IgD-negative memory B cell (primary cell): ENCODE measurements at regions not wholly inside any gene's neighbourhood (a gene's known extent, or its start where the extent isn't known, plus 50 kb on each side); places are given as distances from the start of the nearest gene placed in this dataset.

ENCODE experiments used
- H3K27ac Mint-ChIP-seq, 3 donors: one replicate each; pipeline ENCODE4 v1.8.0; 2020 to 2022; ENCODE audit warnings: mild to moderate bottlenecking in 3 of 3, mixed read lengths in 3 of 3, moderate library complexity in 1 of 3
- H3K27me3 Mint-ChIP-seq: one replicate; pipeline ENCODE4 v1.8.0; 2021; ENCODE audit warnings: mixed read lengths
- H3K36me3 Mint-ChIP-seq: one replicate; pipeline ENCODE4 v1.8.0; 2020; ENCODE audit warnings: mild to moderate bottlenecking, mixed read lengths
- H3K4me1 Mint-ChIP-seq, 3 donors: one replicate each; pipeline ENCODE4 v1.8.0; 2020 to 2022; ENCODE audit warnings: mixed read lengths in 3 of 3, mild to moderate bottlenecking in 1 of 3
- H3K4me3 Mint-ChIP-seq, 4 donors: one replicate each; pipeline ENCODE4 v1.8.0; 2020 to 2022; ENCODE audit warnings: mild to moderate bottlenecking in 4 of 4, mixed read lengths in 4 of 4, moderate library complexity in 3 of 4
- H3K9me3 Mint-ChIP-seq, 3 donors: one replicate each; pipeline ENCODE4 v1.8.0; 2020 to 2021; ENCODE audit warnings: mixed read lengths in 3 of 3, mild to moderate bottlenecking in 1 of 3

GRCh38 chr12:46103559-46104383, 113.4 kb upstream of the SCAF11 start:
- H3K36me3 Mint-ChIP-seq: no peaks in the 10 kb centered on the region
- no peaks in the 10 kb centered on the region for H3K27me3 Mint-ChIP-seq
- no peak overlapping the region for H3K27ac Mint-ChIP-seq
- peaks cover 0 to 3% (median 0%) of the 10 kb centered on the region in 3 donors for H3K9me3 Mint-ChIP-seq
- peaks cover 6 to 10% (median 8%) of the 10 kb centered on the region in 3 donors for H3K4me1 Mint-ChIP-seq
- H3K4me3 Mint-ChIP-seq: no peak overlapping the region

DNA sequence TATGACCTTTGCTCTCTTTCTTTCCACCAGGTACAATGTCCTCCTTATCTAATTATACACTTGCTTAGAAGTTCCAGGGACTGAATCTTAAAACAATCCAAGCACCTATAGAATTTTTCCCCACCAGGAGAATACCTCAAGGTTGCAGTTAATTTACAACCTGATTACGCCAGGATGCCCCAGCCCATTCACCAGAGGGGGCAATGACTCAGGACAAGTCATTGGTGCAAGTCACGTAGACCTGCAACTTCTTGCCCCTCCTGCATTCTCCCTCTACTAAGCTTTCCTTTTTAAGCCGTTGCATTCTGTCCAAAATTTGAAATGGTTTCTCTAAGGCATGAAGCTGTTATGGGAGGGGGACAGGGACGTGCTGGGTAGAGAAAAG, 111.1 kb upstream of the SCAF11 start:
- H3K9me3 Mint-ChIP-seq: peaks cover 0 to 12% (median 3%) of the 10 kb centered on the region in 3 donors
- peaks cover 4% of the 10 kb centered on the region for H3K27me3 Mint-ChIP-seq
- no peak overlapping the region for H3K27ac Mint-ChIP-seq
- H3K36me3 Mint-ChIP-seq: no peaks in the 10 kb centered on the region
- H3K4me3 Mint-ChIP-seq: no peak overlapping the region
- H3K4me1 Mint-ChIP-seq: no peaks in the 10 kb centered on the region

- peaks cover 0 to 13% (median 3%) of the 10 kb centered on the region in 3 donors for H3K9me3 Mint-ChIP-seq
- no peak overlapping the region for H3K27ac Mint-ChIP-seq
- H3K4me3 Mint-ChIP-seq: no peak overlapping the region
Measured at GRCh38 chr12:46100551-46101484, 110.4 kb upstream of the SCAF11 start.

DNA sequence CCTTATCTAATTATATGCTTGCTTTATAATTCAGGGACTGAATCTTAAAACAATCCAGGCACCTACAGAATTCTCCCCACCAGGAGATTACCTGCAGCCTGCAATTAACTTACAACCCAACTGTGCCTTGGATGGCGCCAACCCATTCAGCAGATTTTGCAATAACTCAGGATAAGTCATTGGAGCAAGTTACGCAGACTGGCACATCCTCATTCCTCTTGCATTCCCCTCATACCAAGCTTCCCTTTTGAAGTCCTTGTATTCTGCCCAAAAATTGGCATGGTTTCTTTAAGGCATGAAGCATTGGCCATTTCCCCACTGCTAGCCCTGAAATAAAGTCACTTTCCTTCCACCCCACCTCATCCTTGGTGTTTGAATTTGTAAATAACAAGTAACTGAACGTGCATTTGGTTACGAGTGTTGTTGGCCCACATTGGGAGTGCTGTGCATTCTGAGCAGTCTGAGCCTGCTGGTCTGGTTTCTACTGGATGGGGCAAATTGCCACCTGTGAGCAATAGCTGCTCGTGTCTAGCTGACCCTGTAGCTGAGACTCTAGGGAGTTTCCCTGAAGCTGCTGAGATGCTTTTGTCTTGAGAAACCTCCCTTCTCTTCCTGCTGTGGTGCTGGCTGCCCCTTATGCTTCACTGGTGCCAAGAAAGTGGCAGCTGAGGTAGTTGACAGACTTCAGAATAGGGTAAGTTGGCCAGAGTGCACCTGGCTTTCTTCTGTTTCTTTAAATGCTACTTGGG, 99.2 kb upstream of the SCAF11 start:
- peaks cover 0 to 5% (median 2%) of the 10 kb centered on the region in 3 donors for H3K4me1 Mint-ChIP-seq
- H3K27ac Mint-ChIP-seq: no peak overlapping the region
- H3K36me3 Mint-ChIP-seq: no peaks in the 10 kb centered on the region
- no peak overlapping the region for H3K4me3 Mint-ChIP-seq
- peaks cover 7% of the 10 kb centered on the region for H3K27me3 Mint-ChIP-seq
- peaks cover 3 to 7% (median 6%) of the 10 kb centered on the region in 3 donors for H3K9me3 Mint-ChIP-seq

More at GRCh38 chr12:46100551-46101484, 110.4 kb upstream of the SCAF11 start:
- H3K36me3 Mint-ChIP-seq: no peaks in the 10 kb centered on the region
- H3K27me3 Mint-ChIP-seq: peaks cover 4% of the 10 kb centered on the region
- no peaks in the 10 kb centered on the region for H3K4me1 Mint-ChIP-seq

GRCh38 chr12:46087916-46088439, 97.6 kb upstream of the SCAF11 start:
- Mint-ChIP-seq H3K4me3 (no peak overlapping the region), H3K36me3 (no peaks in the 10 kb centered on the region), H3K9me3 (peaks cover 2 to 11% (median 8%) of the 10 kb centered on the region in 3 donors), H3K27ac (no peak overlapping the region), H3K4me1 (peaks cover 0 to 7% (median 2%) of the 10 kb centered on the region in 3 donors), H3K27me3 (peaks cover 8% of the 10 kb centered on the region)

- Mint-ChIP-seq H3K4me1 (peaks cover 0 to 7% (median 1%) of the 10 kb centered on the region in 3 donors), H3K27me3 (peaks cover 4% of the 10 kb centered on the region), H3K9me3 (peaks cover 0 to 9% (median 4%) of the 10 kb centered on the region in 3 donors), H3K27ac (no peak overlapping the region), H3K36me3 (no peaks in the 10 kb centered on the region), H3K4me3 (no peak overlapping the region)
Measured at GRCh38 chr12:46084666-46085631, 94.6 kb upstream of the SCAF11 start.

- H3K9me3 Mint-ChIP-seq: peaks cover 0 to 20% (median 13%) of the 10 kb centered on the region in 3 donors
- H3K4me3 Mint-ChIP-seq: no peak overlapping the region
- no peaks in the 10 kb centered on the region for H3K36me3 Mint-ChIP-seq
- no peak overlapping the region for H3K27ac Mint-ChIP-seq
- H3K27me3 Mint-ChIP-seq: peaks cover 4% of the 10 kb centered on the region
- peaks cover 0 to 2% (median 0%) of the 10 kb centered on the region in 3 donors for H3K4me1 Mint-ChIP-seq
Measured at GRCh38 chr12:46082490-46083200, 92.3 kb upstream of the SCAF11 start.

DNA sequence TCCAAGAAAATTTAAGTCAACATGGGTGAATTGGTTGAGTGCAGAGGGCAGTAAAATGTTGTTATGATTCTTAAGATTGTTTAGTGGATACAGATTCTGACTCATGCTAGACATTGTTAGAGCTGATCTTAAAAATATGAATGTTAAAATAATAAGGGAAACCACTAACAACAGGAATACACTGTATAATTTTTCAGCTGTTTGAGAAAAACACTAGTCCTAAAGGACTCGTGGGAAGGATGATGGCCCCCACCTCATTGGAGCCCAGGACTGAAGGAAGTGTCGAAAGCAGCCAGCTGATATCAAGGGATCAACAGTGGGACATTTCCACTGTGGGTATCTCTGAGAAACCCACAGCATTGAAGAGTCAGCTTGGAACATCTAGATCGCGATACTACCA, 82.9 kb upstream of the SCAF11 start:
- H3K27ac Mint-ChIP-seq: no peak overlapping the region
- H3K4me3 Mint-ChIP-seq: no peak overlapping the region
- H3K9me3 Mint-ChIP-seq: peaks cover 0 to 10% (median 2%) of the 10 kb centered on the region in 3 donors
- H3K27me3 Mint-ChIP-seq: no peaks in the 10 kb centered on the region
- peaks cover 3% of the 10 kb centered on the region for H3K36me3 Mint-ChIP-seq
- H3K4me1 Mint-ChIP-seq: peaks cover 0 to 7% (median 5%) of the 10 kb centered on the region in 3 donors

DNA sequence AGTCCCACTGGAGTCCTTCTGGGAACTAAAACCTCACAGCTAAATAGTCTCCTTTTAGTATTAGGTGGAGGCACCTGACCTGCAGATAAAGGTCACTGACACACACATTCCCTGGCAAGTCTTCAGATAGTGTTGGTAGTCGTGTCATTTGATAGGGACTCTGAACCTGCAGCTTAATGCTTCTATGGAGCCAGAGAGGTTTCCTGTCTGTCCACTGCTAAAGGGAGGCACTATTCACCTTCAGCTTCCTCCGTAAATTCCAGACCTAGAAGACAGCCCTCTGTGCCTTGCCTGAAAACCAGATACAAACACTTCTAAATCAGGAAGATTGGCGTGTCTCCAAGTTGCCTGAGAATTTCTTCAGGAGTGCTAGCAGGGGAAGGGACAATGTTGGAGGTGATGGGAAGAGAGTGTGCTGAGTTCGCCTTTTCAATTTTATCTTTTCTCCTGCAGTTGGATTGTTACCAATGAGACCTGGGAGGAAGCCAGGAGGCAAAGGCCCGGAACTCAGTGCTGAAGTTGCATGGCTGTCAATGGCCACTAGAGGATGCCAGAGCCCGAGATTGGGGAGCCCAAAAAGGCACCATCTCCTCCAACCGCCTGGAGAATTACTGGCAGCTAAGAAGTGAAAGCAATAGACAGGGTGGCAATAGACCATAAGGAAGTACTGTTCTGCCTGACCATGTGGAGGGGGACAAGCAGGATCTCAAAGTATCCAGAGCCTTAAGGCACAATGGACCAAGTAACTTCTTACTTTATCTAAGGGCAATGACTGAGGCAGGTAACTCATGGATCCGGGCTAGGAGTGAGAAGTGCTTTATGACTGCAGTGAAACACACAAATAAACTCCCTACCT, 81.6 kb upstream of the SCAF11 start:
- H3K27me3 Mint-ChIP-seq: no peaks in the 10 kb centered on the region
- peak overlapping the region in 1 of 4 donors; percentile 41 for H3K4me3 Mint-ChIP-seq
- H3K27ac Mint-ChIP-seq: no peak overlapping the region
- peaks cover 0 to 5% (median 0%) of the 10 kb centered on the region in 3 donors for H3K9me3 Mint-ChIP-seq
- H3K4me1 Mint-ChIP-seq: peaks cover 0 to 9% (median 5%) of the 10 kb centered on the region in 3 donors
- H3K36me3 Mint-ChIP-seq: peaks cover 4% of the 10 kb centered on the region

DNA sequence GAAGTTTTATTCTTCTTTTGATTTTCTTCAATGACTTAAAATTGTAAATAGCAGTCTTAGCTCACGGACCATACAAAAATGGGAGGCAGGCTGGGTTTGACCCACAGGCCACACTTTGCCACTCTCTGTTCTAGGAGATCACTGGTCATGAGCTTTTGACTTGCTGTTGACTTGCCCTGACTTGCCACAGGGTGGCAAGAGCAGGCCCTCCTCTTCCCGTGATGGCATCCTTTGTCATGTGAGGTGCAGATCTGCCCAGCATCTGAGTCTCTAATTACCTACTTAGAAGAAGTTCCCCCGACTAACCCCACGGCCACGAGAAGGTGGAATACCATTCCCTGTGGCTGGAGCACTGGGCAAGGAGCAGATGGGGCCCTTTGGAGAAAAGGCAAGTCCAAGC, 81.0 kb upstream of the SCAF11 start:
- H3K36me3 Mint-ChIP-seq: peaks cover 4% of the 10 kb centered on the region
- no peak overlapping the region for H3K27ac Mint-ChIP-seq
- H3K4me1 Mint-ChIP-seq: peaks cover 0 to 9% (median 5%) of the 10 kb centered on the region in 3 donors
- no peaks in the 10 kb centered on the region for H3K9me3 Mint-ChIP-seq
- no peaks in the 10 kb centered on the region for H3K27me3 Mint-ChIP-seq
- H3K4me3 Mint-ChIP-seq: no peak overlapping the region

GRCh38 chr12:46067094-46067493, 76.7 kb upstream of the SCAF11 start:
- H3K27ac Mint-ChIP-seq: peak overlapping the region in 1 of 3 donors; percentile 84
- H3K27me3 Mint-ChIP-seq: no peaks in the 10 kb centered on the region
- H3K4me3 Mint-ChIP-seq: no peak overlapping the region
- H3K9me3 Mint-ChIP-seq: peaks cover 0 to 2% (median 0%) of the 10 kb centered on the region in 3 donors
- peaks cover 4% of the 10 kb centered on the region for H3K36me3 Mint-ChIP-seq
- H3K4me1 Mint-ChIP-seq: peaks cover 0 to 11% (median 7%) of the 10 kb centered on the region in 3 donors

DNA sequence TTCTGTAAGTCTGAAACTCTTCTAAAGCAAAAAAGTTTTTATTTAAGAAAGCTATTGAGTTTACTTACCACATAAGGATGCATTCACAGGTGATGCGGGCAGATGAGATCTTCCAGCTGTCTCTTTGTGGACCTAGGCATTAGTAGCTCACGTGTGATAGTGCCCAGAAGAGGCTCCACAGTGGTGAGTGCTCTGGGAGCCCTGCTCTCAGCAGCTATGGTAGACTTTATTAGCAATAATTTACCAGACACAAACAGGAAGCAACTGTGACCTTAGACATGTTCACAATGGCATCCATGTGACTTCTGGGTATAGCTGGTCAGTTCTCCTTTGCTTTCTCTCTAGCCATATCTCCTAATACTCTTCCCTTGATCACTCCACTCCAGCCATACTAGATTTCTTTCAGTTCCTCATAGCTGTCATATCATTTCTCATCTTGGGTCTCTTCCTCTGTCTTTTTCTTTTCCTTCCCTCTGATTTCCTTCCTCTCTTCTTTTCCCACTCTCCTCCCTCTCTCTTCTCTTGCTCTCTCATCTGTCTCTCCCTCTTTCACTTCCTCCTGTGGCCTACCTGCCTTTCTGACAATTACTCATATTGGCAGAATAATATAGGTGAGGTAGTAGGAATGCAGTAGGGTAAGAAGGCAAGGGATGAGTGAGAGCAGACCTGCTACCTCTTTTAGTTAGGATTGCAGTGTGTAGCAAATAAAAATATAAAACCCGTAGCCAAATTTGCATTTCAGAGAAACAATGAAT, 75.2 kb upstream of the SCAF11 start:
- peaks cover 0 to 6% (median 6%) of the 10 kb centered on the region in 3 donors for H3K4me1 Mint-ChIP-seq
- peaks cover 0 to 3% (median 2%) of the 10 kb centered on the region in 3 donors for H3K9me3 Mint-ChIP-seq
- peaks cover 1% of the 10 kb centered on the region for H3K36me3 Mint-ChIP-seq
- no peak overlapping the region for H3K27ac Mint-ChIP-seq
- no peaks in the 10 kb centered on the region for H3K27me3 Mint-ChIP-seq
- no peak overlapping the region for H3K4me3 Mint-ChIP-seq
